ENCODE measurements at regions not wholly inside any gene's neighbourhood (a gene's known extent, or its start where the extent isn't known, plus 50 kb on each side); places are given as distances from the start of the nearest gene placed in this dataset.

GRCh38 chr10:44293842-44294241, 91.1 kb downstream of the CXCL12 start:
- Histone ChIP-seq H2AFZ (ENCODE audit: low read depth) (no peak overlapping the region), H3K27ac (ENCODE audit: low read depth in 2 of 2, low read length in 1 of 2) (no peak overlapping the region), H3K9me3 (no peaks in the 10 kb centered on the region), H3F3A (replicated peaks; ENCODE audit: insufficient read depth) (no peaks in the 10 kb centered on the region), H3K36me3 (replicated peaks in 1 of 2; ENCODE audit: control insufficient read depth in 1 of 2, insufficient read depth in 2 of 2, low read length in 1 of 2) (peaks cover 0 to 3% of the 10 kb centered on the region in 2 experiments), H3K79me2 (ENCODE audit: insufficient read depth) (no peaks in the 10 kb centered on the region), H3K4me2 (no peak overlapping the region), H3K4me1 (ENCODE audit: control insufficient read depth in 1 of 2, insufficient read depth in 2 of 2, low read depth in 1 of 2, low read length in 1 of 2) (peaks cover 0 to 2% of the 10 kb centered on the region in 2 experiments; a peak in 1 of 4 replicates), H3K9ac (no peak overlapping the region), H3K4me3 (ENCODE audit: low read depth in 2 of 2, low read length in 1 of 2) (no peak overlapping the region), H3K27me3 (ENCODE audit: insufficient read depth) (no peaks in the 10 kb centered on the region), H4K20me1 (ENCODE audit: insufficient read depth) (no peaks in the 10 kb centered on the region), H3K9me2 (no peaks in the 10 kb centered on the region)
- DNase-seq: no peak
- ChIA-PET POLR2A (no interaction called here), CTCF (interaction anchor here (0.9 to 2.9 kb wide), 2 partner anchors 10 to 18 kb away, joined by 3 to 13 read pairs; no protein-coding TSS in a partner anchor)
- 57% methylated on average over 7 of the region's 7 CpGs for WGBS (ENCODE audit: low lambda C conversion rate)
- TF ChIP-seq, protein P1, sequence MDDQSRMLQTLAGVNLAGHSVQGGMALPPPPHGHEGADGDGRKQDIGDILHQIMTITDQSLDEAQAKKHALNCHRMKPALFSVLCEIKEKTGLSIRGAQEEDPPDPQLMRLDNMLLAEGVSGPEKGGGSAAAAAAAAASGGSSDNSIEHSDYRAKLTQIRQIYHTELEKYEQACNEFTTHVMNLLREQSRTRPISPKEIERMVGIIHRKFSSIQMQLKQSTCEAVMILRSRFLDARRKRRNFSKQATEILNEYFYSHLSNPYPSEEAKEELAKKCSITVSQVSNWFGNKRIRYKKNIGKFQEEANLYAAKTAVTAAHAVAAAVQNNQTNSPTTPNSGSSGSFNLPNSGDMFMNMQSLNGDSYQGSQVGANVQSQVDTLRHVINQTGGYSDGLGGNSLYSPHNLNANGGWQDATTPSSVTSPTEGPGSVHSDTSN (IDR thresholded peaks at IDR 0.05): no peak
- TF ChIP-seq POLR2AphosphoS5 (IDR thresholded peaks at IDR 0.05; ENCODE audit: low read depth, low read length) (no peak), RXRA (IDR thresholded peaks at IDR 0.05; ENCODE audit: borderline replicate concordance, low read depth) (no peak), MAX (IDR thresholded peaks at IDR 0.05; ENCODE audit: low read depth) (no peak), RAD21 (IDR thresholded peaks at IDR 0.05; ENCODE audit: low read length) (no peak), NFIC (IDR thresholded peaks at IDR 0.05; ENCODE audit: borderline replicate concordance) (no peak), FOXJ3 (CRISPR knock-in tag; IDR thresholded peaks at IDR 0.05) (no peak), FOXM1 (IDR thresholded peaks at IDR 0.05; ENCODE audit: low read depth) (no peak), MEF2A (IDR thresholded peaks at IDR 0.05; ENCODE audit: borderline replicate concordance, low read depth) (no peak)

- no peak overlapping the region for H3K9ac ChIP-seq
- CTCF ChIA-PET: interaction anchor here (0.9 to 2.9 kb wide), 3 partner anchors 10 to 605 kb away, joined by 3 to 13 read pairs (median 3); no protein-coding TSS in a partner anchor
Measured at GRCh38 chr10:44293306-44293778, 91.6 kb downstream of the CXCL12 start.

More at GRCh38 chr10:44293306-44293778, 91.6 kb downstream of the CXCL12 start:
- peaks cover 0 to 3% of the 10 kb centered on the region in 2 experiments for H3K36me3 ChIP-seq (replicated peaks in 1 of 2; ENCODE audit: control insufficient read depth in 1 of 2, insufficient read depth in 2 of 2, low read length in 1 of 2)
- H3K27me3 ChIP-seq (ENCODE audit: insufficient read depth): no peaks in the 10 kb centered on the region
- no peaks in the 10 kb centered on the region for H3K79me2 ChIP-seq (ENCODE audit: insufficient read depth)
- H3K4me1 ChIP-seq (ENCODE audit: control insufficient read depth in 1 of 2, insufficient read depth in 2 of 2, low read depth in 1 of 2, low read length in 1 of 2): peaks cover 0 to 2% of the 10 kb centered on the region in 2 experiments; a peak in 1 of 4 replicates
- H3K4me3 ChIP-seq (ENCODE audit: low read depth in 2 of 2, low read length in 1 of 2): no peak overlapping the region
- H3K4me2 ChIP-seq: no peak overlapping the region
- TF ChIP-seq FOXM1 (IDR thresholded peaks at IDR 0.05; ENCODE audit: low read depth) (no peak), EZH2phosphoT487 (IDR thresholded peaks at IDR 0.05; ENCODE audit: borderline replicate concordance, low read depth) (no peak), RFX5 (IDR thresholded peaks at IDR 0.05; ENCODE audit: low read length) (no peak), TEAD4 (IDR thresholded peaks at IDR 0.05; ENCODE audit: borderline replicate concordance, insufficient read depth) (no peak), POLR2AphosphoS5 (IDR thresholded peaks at IDR 0.05; ENCODE audit: low read depth, low read length) (no peak), MAX (IDR thresholded peaks at IDR 0.05; ENCODE audit: low read depth) (no peak), IRF3 (IDR thresholded peaks at IDR 0.05; ENCODE audit: low read depth, low read length) (no peak), RXRA (IDR thresholded peaks at IDR 0.05; ENCODE audit: borderline replicate concordance, low read depth) (no peak), EP300 (IDR thresholded peaks at IDR 0.05; ENCODE audit: borderline replicate concordance in 1 of 2, low read depth in 1 of 2, low read length in 1 of 2) (no peak), SMC3 (IDR thresholded peaks at IDR 0.05; ENCODE audit: low read depth, low read length) (no peak), TAF1 (IDR thresholded peaks at IDR 0.05; ENCODE audit: borderline replicate concordance, low read depth, low read length) (no peak), SIN3A (IDR thresholded peaks at IDR 0.05; ENCODE audit: borderline replicate concordance, low read depth, low read length) (no peak), NRF1 (IDR thresholded peaks at IDR 0.05; ENCODE audit: low read depth, low read length) (no peak), CHD2 (IDR thresholded peaks at IDR 0.05; ENCODE audit: low read length, partially characterized antibody) (no peak), RAD21 (IDR thresholded peaks at IDR 0.05; ENCODE audit: low read length) (no peak)
- TF ChIP-seq, protein P2, sequence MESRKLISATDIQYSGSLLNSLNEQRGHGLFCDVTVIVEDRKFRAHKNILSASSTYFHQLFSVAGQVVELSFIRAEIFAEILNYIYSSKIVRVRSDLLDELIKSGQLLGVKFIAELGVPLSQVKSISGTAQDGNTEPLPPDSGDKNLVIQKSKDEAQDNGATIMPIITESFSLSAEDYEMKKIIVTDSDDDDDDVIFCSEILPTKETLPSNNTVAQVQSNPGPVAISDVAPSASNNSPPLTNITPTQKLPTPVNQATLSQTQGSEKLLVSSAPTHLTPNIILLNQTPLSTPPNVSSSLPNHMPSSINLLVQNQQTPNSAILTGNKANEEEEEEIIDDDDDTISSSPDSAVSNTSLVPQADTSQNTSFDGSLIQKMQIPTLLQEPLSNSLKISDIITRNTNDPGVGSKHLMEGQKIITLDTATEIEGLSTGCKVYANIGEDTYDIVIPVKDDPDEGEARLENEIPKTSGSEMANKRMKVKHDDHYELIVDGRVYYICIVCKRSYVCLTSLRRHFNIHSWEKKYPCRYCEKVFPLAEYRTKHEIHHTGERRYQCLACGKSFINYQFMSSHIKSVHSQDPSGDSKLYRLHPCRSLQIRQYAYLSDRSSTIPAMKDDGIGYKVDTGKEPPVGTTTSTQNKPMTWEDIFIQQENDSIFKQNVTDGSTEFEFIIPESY (IDR thresholded peaks at IDR 0.05; ENCODE audit: borderline replicate concordance, low read depth): no peak
- no peak overlapping the region for H3K27ac ChIP-seq (ENCODE audit: low read depth in 2 of 2, low read length in 1 of 2)
- H4K20me1 ChIP-seq (ENCODE audit: insufficient read depth): no peaks in the 10 kb centered on the region
- POLR2A ChIA-PET: no interaction called here
- 87% methylated on average over 18 of the region's 26 CpGs for WGBS (ENCODE audit: low lambda C conversion rate)
- H3K9me3 ChIP-seq: no peaks in the 10 kb centered on the region
- no peaks in the 10 kb centered on the region for H3K9me2 ChIP-seq
- DNase-seq: no peak
- no peak overlapping the region for H2AFZ ChIP-seq (ENCODE audit: low read depth)
- no peaks in the 10 kb centered on the region for H3F3A ChIP-seq (replicated peaks; ENCODE audit: insufficient read depth)
